Germinal center (tissue), 1 donor: ENCODE measurements at regions not wholly inside any gene's neighbourhood (a gene's known extent, or its start where the extent isn't known, plus 50 kb on each side); places are given as distances from the start of the nearest gene placed in this dataset.
"Not testable (repeated sequence)": the region's sequence is repeated elsewhere in the genome, so short reads cannot be mapped to it uniquely, and the experiment has no call there.

Experiments
- DNase-seq: peaks from one replicate; pipeline ENCODE4 v3.0.0; 2012; ENCODE audit warnings: mixed read lengths, low spot score

GRCh38 chr9:19875291-19875920 lies 86.6 kb upstream of the SLC24A2 start:
- DNase-seq, result no peak

GRCh38 chr9:19873188-19873587 lies 84.4 kb upstream of the SLC24A2 start:
- DNase-seq, result not testable (repeated sequence)

GRCh38 chr9:19870988-19871387 lies 82.2 kb upstream of the SLC24A2 start:
- no peak for DNase-seq

- DNase-seq, result no peak
Observed at GRCh38 chr9:19840953-19841352, 52.1 kb upstream of the SLC24A2 start.
